Panc1 (cell line): ENCODE measurements at regions not wholly inside any gene's neighbourhood (a gene's known extent, or its start where the extent isn't known, plus 50 kb on each side); places are given as distances from the start of the nearest gene placed in this dataset.

Experiments
- ATAC-seq: fragments of 200-7000 bp; cut with Tn5 transposase; 2 replicates; pipeline ENCODE4 v1.9.1; 2020; ENCODE audit warnings: mild to moderate bottlenecking, moderate library complexity
- BruUV-seq: library from RNA; stranded (reverse); fragments of 400-500 nt; replicated peaks from 2 replicates; lab custom pipeline; 2021; lab: Mats Ljungman, UMichigan
- CTCF ChIA-PET: fragments of 300-600 bp; sonication (Branson Sonifier 250); formaldehyde crosslinking; loops from one replicate; lab custom pipeline; 2022; ENCODE audit warnings: antibody characterized with exemption; lab: Charles Lee
- POLR2A ChIA-PET: fragments of 300-600 bp; sonication (Branson Sonifier 250); formaldehyde crosslinking; loops from one replicate; lab custom pipeline; 2022; ENCODE audit warnings: antibody characterized with exemption; lab: Charles Lee
- DNase-seq: peaks from one replicate; pipeline ENCODE4 v3.0.0-alpha.2; 2010; ENCODE audit warnings: low read depth, low spot score
- H3K27ac ChIP-seq: 2 replicates; pipeline ENCODE4 v1.5.1; 2011; ENCODE audit warnings: mild to moderate bottlenecking, low read length, inconsistent platforms
- H3K27me3 ChIP-seq: fragments of 200-500 bp; sonication (Bioruptor generic); 2 replicates; pipeline ENCODE4 v1.6.0; 2014; ENCODE audit warnings: low read length, inconsistent platforms; ENCODE audit not compliant: control insufficient read depth, insufficient read depth
- H3K36me3 ChIP-seq: fragments of 200-500 bp; sonication (Bioruptor generic); 2 replicates; pipeline ENCODE4 v1.5.1; 2014; ENCODE audit warnings: inconsistent platforms, mild to moderate bottlenecking, low read length, moderate library complexity; ENCODE audit not compliant: control insufficient read depth, insufficient read depth
- H3K4me1 ChIP-seq: 2 replicates; pipeline ENCODE4 v1.5.1; 2011; ENCODE audit warnings: inconsistent platforms, mild to moderate bottlenecking, low read length, moderate library complexity; ENCODE audit not compliant: control insufficient read depth, insufficient read depth
- H3K4me3 ChIP-seq, 2 experiments: 2 replicates each; pipeline ENCODE4 v1.5.1; 2011 to 2012; ENCODE audit warnings: low read depth in 2 of 2, low read length in 2 of 2, mild to moderate bottlenecking in 2 of 2, inconsistent platforms in 1 of 2, moderate library complexity in 1 of 2
- H3K9me3 ChIP-seq: fragments of 200-500 bp; sonication (Bioruptor generic); 2 replicates; pipeline ENCODE4 v1.5.1; 2014; ENCODE audit warnings: low read depth, mild to moderate bottlenecking, inconsistent platforms, low read length, moderate library complexity; ENCODE audit not compliant: control insufficient read depth, insufficient read depth
- CTCF ChIP-seq: fragments of 450-650 bp; IDR thresholded peaks from 2 replicates; pipeline ENCODE4 v1.5.1; 2017; ENCODE audit warnings: mild to moderate bottlenecking
- POLR2AphosphoS5 ChIP-seq: IDR thresholded peaks from 2 replicates; pipeline ENCODE4 v1.6.1; 2012; ENCODE audit warnings: mild to moderate bottlenecking, low read depth, low read length, moderate library complexity
- REST ChIP-seq, 2 experiments: IDR thresholded peaks; 2 replicates each; pipeline ENCODE4 v1.6.1; 2011 to 2012; ENCODE audit warnings: low read depth in 2 of 2, control low read depth in 1 of 2, low read length in 1 of 2, mild to moderate bottlenecking in 1 of 2, moderate library complexity in 1 of 2; ENCODE audit not compliant: insufficient read depth in 1 of 2
- SIN3A ChIP-seq: IDR thresholded peaks from 2 replicates; pipeline ENCODE4 v1.6.1; 2012; ENCODE audit warnings: low read depth, mild to moderate bottlenecking, low read length, moderate library complexity, borderline replicate concordance; ENCODE audit not compliant: insufficient read depth
- TCF7L2 ChIP-seq: IDR thresholded peaks from 2 replicates; pipeline ENCODE4 v1.6.1; 2011; ENCODE audit warnings: mild to moderate bottlenecking, low read depth, low read length, inconsistent platforms
- in situ Hi-C: cut with HindIII; loops from 2 replicates; pipeline ENCODE4 v1.10.0; 2016; ENCODE audit warnings: low sequenced_read_pairs, low pct_unique_long_range_greater_than_20kb
- intact Hi-C: fragments of 100-400 bp; cut with micrococcal nuclease; formaldehyde crosslinking; loops from one replicate; pipeline ENCODE4 v1.10.0; 2022; ENCODE audit not compliant: unreplicated experiment

- intact Hi-C loops = no loop called here
- DNase-seq = no peak
- no peak for TF ChIP-seq REST (IDR thresholded peaks at IDR 0.05; ENCODE audit: insufficient read depth in 1 of 2, low read depth in 2 of 2, low read length in 1 of 2)
Measured at GRCh38 chr22:22712666-22713365, 68.4 kb downstream of the GGTLC2 start.

GRCh38 chr22:22713416-22713815 is 69.0 kb downstream of the GGTLC2 start:
- no peak overlapping the region for H3K27ac ChIP-seq
- H3K4me3 ChIP-seq = no peak overlapping the region
- ATAC-seq (no peak), DNase-seq (no peak)
- H3K9me3 ChIP-seq = no peaks in the 10 kb centered on the region
- intact Hi-C loops = no loop called here
- H3K27me3 ChIP-seq = no peaks in the 10 kb centered on the region
- no TSS peak for BruUV-seq
- H3K4me1 ChIP-seq = no peaks in the 10 kb centered on the region
- in situ Hi-C loops = no loop called here
- TF ChIP-seq POLR2AphosphoS5 (no peak), REST (IDR thresholded peaks at IDR 0.05; ENCODE audit: insufficient read depth in 1 of 2, low read depth in 2 of 2, low read length in 1 of 2) (no peak), TCF7L2 (no peak), CTCF (no peak), SIN3A (no peak)
- H3K36me3 ChIP-seq = no peaks in the 10 kb centered on the region
- CTCF ChIA-PET = no interaction called here
- POLR2A ChIA-PET = no interaction called here

More at GRCh38 chr22:22712666-22713365, 68.4 kb downstream of the GGTLC2 start:
- Histone ChIP-seq H3K4me3 (no peak overlapping the region), H3K4me1 (no peaks in the 10 kb centered on the region), H3K36me3 (no peaks in the 10 kb centered on the region), H3K27me3 (no peaks in the 10 kb centered on the region), H3K9me3 (no peaks in the 10 kb centered on the region), H3K27ac (no peak overlapping the region)
- ATAC-seq = no peak
- POLR2A ChIA-PET = no interaction called here
- no TSS peak for BruUV-seq
- CTCF ChIA-PET = no interaction called here
- in situ Hi-C loops = no loop called here
